ENCODE measurements at regions not wholly inside any gene's neighbourhood (a gene's known extent, or its start where the extent isn't known, plus 50 kb on each side); places are given as distances from the start of the nearest gene placed in this dataset.
A peak's percentile ranks its signal among the peaks of the same experiment; 100 is the strongest.

DNA sequence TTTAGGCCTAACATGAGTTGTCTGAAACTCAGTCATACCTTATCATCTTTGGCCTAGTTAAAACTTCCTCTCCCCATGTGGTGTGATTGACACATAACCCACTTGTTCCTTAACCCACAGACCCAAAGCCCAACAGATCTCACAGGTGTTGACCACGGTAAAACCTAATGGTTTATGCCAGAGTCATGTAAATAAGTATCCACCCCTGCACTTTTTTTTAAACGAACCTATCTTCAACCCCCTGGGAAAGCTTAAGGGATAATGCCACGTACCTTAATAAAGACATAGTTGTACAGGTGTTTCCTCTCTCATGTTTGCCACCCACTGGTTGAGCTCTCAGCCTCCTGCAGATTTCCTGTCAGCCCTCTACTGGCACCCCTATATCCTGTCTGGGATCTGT, 709.3 kb upstream of the CCDC179 start:
- Mint-ChIP-seq H3K9me3 (no peaks in the 10 kb centered on the region), H3K27ac (no peak overlapping the region), H3K27me3 (ENCODE audit: insufficient read depth) (no peaks in the 10 kb centered on the region), H3K4me1 (ENCODE audit: low read depth) (peaks cover 39% of the 10 kb centered on the region), H3K4me3 (no peak overlapping the region), H3K36me3 (ENCODE audit: low read depth) (no peaks in the 10 kb centered on the region)
- no peak for DNase-seq
- TF ChIP-seq, protein P1, sequence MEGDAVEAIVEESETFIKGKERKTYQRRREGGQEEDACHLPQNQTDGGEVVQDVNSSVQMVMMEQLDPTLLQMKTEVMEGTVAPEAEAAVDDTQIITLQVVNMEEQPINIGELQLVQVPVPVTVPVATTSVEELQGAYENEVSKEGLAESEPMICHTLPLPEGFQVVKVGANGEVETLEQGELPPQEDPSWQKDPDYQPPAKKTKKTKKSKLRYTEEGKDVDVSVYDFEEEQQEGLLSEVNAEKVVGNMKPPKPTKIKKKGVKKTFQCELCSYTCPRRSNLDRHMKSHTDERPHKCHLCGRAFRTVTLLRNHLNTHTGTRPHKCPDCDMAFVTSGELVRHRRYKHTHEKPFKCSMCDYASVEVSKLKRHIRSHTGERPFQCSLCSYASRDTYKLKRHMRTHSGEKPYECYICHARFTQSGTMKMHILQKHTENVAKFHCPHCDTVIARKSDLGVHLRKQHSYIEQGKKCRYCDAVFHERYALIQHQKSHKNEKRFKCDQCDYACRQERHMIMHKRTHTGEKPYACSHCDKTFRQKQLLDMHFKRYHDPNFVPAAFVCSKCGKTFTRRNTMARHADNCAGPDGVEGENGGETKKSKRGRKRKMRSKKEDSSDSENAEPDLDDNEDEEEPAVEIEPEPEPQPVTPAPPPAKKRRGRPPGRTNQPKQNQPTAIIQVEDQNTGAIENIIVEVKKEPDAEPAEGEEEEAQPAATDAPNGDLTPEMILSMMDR (IDR thresholded peaks at IDR 0.05) = no peak

DNA sequence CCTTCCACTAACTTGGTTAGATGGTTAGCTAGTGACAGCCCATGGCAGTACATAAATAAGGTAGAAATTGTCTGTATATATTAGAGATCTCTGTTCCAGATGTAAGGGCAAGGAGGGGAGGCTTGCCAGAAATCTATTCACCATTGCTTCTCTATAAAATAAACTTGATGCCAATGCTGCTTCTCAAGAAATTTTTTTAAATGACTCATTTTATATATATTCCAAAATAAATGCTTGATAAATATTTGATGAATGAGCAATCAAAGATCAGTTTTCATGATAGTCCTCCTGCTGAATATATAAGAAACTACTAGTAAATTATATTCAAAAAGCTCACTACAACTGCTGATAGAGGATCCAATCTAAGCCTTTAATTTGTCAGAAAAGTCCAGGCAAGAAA, 710.6 kb upstream of the CCDC179 start:
- Mint-ChIP-seq H3K36me3 (ENCODE audit: low read depth) (no peaks in the 10 kb centered on the region), H3K4me3 (no peak overlapping the region; the same call in 1 of the 2 replicates), H3K27ac (no peak overlapping the region; the same call in 1 of the 2 replicates), H3K9me3 (no peaks in the 10 kb centered on the region), H3K27me3 (ENCODE audit: insufficient read depth) (no peaks in the 10 kb centered on the region), H3K4me1 (ENCODE audit: low read depth) (peaks cover 39% of the 10 kb centered on the region)
- DNase-seq = peak; percentile 1
- TF ChIP-seq, protein P1 (IDR thresholded peaks at IDR 0.05) = no peak

DNA sequence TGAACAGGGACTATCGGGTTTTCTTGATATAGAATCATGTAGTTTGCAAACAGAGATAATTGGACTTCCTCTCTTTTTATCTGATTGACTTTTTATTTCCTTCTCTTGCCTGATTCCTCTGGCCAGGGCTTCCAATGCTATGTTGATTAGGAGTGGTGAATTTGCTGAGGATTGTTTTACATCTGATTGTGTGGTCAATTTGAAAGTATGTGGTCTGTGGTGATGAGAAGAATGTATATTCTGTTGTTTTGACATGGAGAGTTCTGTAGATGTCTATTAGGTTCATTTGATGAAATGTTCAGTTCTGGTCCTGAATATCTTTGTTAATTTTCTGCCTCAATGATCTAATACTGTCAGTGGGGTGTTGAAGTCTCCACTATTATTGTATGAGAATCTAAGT, 713.2 kb upstream of the CCDC179 start:
- H3K36me3 Mint-ChIP-seq (ENCODE audit: low read depth) = no peaks in the 10 kb centered on the region
- H3K27ac Mint-ChIP-seq = no peak overlapping the region
- TF ChIP-seq, protein P1 (IDR thresholded peaks at IDR 0.05) = no peak
- H3K9me3 Mint-ChIP-seq = no peaks in the 10 kb centered on the region
- peaks cover 39% of the 10 kb centered on the region for H3K4me1 Mint-ChIP-seq (ENCODE audit: low read depth)
- H3K27me3 Mint-ChIP-seq (ENCODE audit: insufficient read depth) = no peaks in the 10 kb centered on the region
- no peak for DNase-seq
- no peak overlapping the region for H3K4me3 Mint-ChIP-seq

DNA sequence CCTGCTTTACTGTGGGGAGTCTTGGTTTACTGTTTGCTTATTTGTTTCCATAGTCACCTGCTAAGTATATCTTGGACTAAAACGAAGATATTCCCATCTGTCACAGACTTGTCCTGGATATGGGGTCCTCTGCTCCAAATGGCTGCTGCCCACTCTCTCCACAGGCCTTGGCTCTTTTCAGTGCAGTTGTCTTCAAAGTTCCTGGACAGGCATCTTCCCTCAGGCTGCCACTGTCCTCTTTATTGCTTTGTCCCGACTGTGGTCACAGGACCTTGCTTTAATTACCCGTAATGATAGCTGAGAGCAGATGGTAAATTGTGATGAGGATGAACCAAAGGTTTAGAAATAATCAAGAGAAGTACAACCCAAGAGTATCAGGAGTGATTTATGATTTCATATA, 713.9 kb upstream of the CCDC179 start:
- no peaks in the 10 kb centered on the region for H3K9me3 Mint-ChIP-seq

DNA sequence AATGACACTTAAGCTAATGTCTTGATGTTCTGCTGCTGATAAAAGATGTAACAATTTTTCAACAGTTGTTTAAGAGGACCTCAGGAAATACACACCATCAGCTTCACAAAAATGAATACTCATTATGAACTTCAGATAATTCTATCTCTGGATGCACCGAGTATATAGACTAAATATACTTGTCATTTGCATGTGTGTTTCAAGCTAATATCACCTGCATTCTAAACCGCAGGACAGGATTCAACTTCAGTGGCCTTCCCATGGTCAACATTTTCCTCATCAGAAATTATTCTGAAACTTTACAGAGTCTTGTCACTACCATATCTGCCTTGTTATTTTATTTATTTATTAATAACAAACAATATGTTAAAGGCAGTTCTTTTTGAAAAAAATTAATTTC, 717.0 kb upstream of the CCDC179 start:
- Mint-ChIP-seq H3K36me3 (ENCODE audit: low read depth) (no peaks in the 10 kb centered on the region), H3K4me1 (ENCODE audit: low read depth) (peaks cover 15% of the 10 kb centered on the region; the same call in 1 of the 2 replicates), H3K27me3 (ENCODE audit: insufficient read depth) (no peaks in the 10 kb centered on the region), H3K4me3 (no peak overlapping the region), H3K9me3 (no peaks in the 10 kb centered on the region), H3K27ac (no peak overlapping the region)
- DNase-seq = no peak
- TF ChIP-seq, protein P1 (IDR thresholded peaks at IDR 0.05) = no peak

More for the DNA sequence above, 713.9 kb upstream of the CCDC179 start:
- H3K4me1 Mint-ChIP-seq (ENCODE audit: low read depth) = peaks cover 39% of the 10 kb centered on the region
- H3K27me3 Mint-ChIP-seq (ENCODE audit: insufficient read depth) = no peaks in the 10 kb centered on the region
- no peaks in the 10 kb centered on the region for H3K36me3 Mint-ChIP-seq (ENCODE audit: low read depth)
- TF ChIP-seq, protein P1 (IDR thresholded peaks at IDR 0.05) = no peak
- H3K27ac Mint-ChIP-seq = no peak overlapping the region
- H3K4me3 Mint-ChIP-seq = no peak overlapping the region
- no peak for DNase-seq

Data from HFFc6 (cell line).